GM19455 (cell line): ENCODE measurements at regions not wholly inside any gene's neighbourhood (a gene's known extent, or its start where the extent isn't known, plus 50 kb on each side); places are given as distances from the start of the nearest gene placed in this dataset.

Experiments used
- ATAC-seq: cut with Tn5 transposase; IDR thresholded peaks from one replicate; pipeline ENCODE4 v1.9.1; 2021; ENCODE audit not compliant: unreplicated experiment

- no peak for ATAC-seq
These were observed 110.9 kb upstream of the C1orf174 start for GRCh38 chr1:4010814-4011605.

GRCh38 chr1:4016351-4017130 is 116.5 kb upstream of the C1orf174 start:
- no peak for ATAC-seq

- no peak for ATAC-seq
These were observed 117.7 kb upstream of the C1orf174 start for GRCh38 chr1:4017636-4018365.

DNA sequence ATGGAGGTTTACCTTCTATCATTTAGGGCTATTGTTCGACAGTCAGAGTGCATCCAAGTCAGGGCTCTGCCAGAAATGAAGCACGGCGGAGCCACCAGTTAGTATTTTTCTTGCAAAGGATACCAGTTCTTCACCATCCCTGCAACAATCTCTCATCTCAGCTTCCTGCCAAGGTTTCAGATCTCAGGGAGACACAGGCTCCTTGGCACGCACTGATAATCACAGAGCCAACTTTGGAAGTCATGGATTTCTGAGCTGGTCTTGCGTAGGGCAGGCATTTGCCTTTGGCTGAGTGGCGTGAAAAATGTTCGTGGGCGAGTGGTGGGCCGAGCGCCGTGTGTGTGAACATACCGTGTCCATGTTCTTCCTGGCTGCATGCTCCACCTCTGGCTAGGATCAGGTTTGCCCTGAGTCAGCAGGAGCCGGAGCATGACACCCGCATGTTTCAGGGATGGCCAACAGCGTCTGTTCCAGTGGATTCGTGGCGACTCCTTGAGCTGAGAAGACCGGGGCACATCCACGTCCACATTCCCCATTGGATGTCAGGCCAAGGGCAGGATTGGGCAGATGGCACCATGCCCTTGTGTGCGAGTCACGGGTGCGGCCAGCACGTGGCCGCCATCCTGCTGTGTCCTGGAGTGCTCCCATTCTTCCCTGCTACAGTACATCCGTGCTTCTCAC is 118.5 kb upstream of the C1orf174 start:
- no peak for ATAC-seq

DNA sequence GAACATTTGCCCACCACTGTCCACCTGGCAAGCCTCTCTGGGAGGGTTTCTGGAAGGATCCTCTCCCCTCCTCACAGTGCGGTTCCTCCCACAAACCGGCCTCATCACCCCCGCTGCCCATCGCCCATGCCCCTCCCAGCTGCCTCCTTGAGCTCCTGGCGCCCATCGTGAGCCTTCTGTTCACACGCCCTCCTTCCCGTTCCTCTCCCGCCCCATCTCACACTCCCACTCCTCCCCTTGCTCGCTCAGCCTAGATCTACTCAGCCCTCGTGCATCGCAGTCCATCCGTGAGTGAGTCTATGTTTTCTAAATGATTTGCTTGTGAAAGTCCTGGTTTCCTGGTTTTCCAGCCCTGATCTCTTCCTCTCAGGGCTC is 119.1 kb upstream of the C1orf174 start:
- no peak for ATAC-seq

- no peak for ATAC-seq
These were observed 119.7 kb upstream of the C1orf174 start for GRCh38 chr1:4019606-4020331.

- ATAC-seq = no peak
These were observed 120.4 kb upstream of the C1orf174 start for GRCh38 chr1:4020449-4020848.

DNA sequence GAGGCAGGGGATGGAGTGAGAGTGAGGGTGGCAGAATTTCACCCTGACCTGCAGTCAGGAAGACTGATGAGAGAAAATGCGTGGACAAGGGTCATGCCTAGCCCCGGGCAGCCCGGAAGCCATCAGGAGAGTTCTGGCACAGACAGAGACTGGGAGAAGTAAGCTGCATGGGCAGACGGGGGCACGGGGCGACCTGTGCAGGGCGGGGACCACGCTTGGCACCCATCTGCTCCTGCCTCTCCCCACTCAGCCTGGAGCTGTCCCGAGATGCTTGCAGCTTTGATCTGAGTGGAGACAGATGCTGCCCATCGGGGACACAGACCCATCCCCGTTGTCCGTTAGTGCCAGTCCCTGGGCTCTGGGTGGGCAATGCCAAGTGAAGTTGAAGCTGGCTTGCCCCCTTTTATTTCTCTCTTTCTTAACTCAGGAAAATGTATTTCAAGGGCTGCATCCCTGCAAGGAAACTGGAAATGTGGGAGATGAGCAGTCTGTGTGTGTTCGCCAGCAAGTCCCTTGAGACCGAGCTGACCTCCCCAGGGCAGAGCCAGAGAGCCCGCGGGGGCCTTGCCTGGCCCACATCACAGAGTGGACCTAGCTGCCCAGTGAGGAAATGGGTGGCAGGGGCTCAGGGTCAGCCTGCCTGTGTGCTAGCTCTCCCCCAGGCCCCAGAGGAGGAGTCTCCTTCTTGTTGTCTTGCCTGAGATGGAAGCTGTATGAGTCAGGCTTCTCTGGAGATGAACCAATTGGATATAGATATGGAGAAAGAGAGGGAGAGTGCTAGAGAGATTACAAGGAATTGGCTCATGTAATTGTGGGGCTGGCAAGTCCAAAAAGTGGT is 121.3 kb upstream of the C1orf174 start:
- no peak for ATAC-seq

GRCh38 chr1:4021974-4022268 is 121.8 kb upstream of the C1orf174 start:
- no peak for ATAC-seq

DNA sequence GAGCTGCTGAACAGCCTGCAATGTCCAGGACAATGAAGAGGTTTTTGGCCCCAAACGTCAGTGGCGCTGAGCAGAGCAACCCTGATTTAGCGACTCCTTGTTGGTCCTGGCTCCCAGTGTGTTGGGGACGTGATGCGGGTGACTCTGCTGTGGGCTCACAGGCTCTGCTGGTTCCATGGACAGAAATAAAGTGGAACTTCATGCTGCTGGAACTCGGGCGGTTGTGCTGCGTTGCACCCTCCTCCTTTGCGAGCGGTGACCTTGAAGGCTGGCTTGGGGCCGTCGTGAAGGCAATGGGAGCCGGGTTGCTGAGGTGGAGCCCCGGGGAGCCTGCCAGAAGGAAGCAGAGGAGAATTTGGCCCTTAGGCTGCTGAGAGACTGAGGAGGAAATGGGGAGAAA is 122.6 kb upstream of the C1orf174 start:
- ATAC-seq = no peak

DNA sequence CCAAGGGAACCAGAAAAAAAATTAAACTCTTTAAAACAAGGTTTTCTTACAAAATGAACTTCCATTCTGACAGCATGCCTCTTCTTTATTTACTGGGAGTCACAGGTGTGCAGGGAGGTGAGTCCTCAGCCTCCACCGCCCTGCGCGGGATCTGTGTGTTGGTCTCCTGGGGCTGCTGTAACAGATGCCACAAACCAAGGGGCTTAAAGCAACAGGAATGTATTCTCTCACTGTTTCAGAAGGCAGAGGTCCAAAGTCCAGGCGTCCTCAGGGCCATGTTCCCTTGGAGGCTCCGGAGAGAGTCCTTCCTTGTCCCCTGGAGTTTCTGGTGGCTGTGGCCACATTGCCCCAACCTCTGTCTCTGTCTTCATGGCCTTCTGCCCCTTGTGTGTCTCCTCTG is 123.6 kb upstream of the C1orf174 start:
- ATAC-seq = no peak

GRCh38 chr1:4024811-4025210 is 124.7 kb upstream of the C1orf174 start:
- no peak for ATAC-seq

DNA sequence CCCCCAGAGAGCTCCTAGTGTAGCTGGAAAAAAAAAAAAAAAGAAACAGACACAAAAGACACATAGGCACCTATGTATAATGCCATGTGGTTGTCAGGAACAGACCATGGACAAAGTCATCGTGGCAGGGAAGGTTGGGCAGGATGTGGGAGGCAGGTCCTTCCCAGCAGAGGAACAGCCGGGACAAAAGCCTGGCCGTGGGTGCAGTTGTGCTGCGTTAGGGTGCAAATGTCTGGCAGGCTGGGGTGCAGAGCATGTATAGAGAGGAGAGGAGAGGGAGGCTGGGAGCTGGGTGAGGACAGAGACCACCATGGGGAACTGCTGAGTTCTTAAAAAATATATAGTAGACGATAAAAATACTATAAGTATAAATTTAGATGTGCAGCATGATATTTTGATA is 125.7 kb upstream of the C1orf174 start:
- no peak for ATAC-seq

DNA sequence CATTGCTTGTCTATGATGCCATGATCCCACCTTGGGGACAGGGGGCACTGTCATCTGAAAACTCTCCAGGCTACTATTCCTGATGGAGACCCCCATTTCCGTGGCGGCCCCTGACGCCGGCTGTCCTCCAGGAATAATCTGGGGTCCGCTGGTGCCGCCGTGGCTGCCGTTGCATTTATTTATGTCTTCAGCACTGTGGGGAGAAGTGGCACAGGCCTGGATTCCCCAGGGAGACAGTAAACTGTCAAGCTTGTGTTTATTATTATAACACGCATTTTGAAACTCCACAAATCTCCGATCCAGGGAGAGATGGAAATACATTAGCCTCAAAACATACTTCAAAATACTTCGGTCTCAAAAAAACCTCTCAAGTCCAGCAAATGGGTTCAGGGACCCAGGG is 126.9 kb upstream of the C1orf174 start:
- no peak for ATAC-seq

GRCh38 chr1:4027492-4028138 is 127.5 kb upstream of the C1orf174 start:
- no peak for ATAC-seq

- no peak for ATAC-seq
These were observed 128.0 kb upstream of the C1orf174 start for GRCh38 chr1:4028139-4028501.

DNA sequence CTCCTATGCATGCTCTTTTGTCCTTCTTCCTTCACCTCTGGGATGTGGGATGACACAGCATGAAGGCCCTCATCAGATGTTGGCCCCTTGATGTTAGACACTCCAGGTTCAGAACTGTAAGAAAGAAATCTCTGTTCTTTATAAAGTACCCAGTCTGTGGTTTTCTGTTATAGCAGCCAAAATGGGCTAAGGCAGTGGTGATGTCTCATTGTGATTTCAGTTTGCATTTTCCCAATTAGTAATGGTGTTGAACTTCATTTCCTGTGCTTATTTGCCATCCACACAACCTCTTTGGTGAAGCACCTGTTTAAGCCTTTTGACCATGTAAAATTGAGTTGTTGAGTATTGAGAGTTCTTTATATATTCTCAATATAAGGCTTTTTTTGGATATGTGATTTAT is 129.3 kb upstream of the C1orf174 start:
- ATAC-seq = no peak

DNA sequence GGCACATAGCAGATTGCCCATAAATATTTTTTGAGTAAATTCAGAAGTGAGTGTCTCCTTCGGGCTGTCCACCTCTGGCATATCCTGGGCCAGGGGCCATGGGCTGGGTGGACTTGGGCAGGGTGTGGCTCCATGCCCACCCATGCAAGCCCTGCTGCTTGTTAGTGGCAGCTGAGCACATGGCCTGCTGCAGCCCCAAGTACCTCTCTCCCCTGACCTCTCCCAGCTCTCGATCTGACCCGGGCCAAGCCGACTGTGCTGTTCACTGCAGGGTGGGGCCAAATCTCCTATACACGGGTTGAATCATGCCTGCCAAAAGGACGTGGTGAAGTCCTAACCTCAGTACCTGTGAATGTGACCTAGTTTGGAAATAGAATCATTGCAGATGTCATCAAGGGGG is 132.5 kb upstream of the C1orf174 start:
- ATAC-seq = no peak

- ATAC-seq = no peak
These were observed 133.1 kb upstream of the C1orf174 start for GRCh38 chr1:4033129-4033676.
